CD1c-positive myeloid dendritic cell (primary cell): ENCODE measurements at regions not wholly inside any gene's neighbourhood (a gene's known extent, or its start where the extent isn't known, plus 50 kb on each side); places are given as distances from the start of the nearest gene placed in this dataset.

ENCODE experiments used
- DNase-seq: peaks from one replicate; pipeline ENCODE4 v3.0.0-alpha.2; 2016; ENCODE audit errors: extremely low spot score

DNA sequence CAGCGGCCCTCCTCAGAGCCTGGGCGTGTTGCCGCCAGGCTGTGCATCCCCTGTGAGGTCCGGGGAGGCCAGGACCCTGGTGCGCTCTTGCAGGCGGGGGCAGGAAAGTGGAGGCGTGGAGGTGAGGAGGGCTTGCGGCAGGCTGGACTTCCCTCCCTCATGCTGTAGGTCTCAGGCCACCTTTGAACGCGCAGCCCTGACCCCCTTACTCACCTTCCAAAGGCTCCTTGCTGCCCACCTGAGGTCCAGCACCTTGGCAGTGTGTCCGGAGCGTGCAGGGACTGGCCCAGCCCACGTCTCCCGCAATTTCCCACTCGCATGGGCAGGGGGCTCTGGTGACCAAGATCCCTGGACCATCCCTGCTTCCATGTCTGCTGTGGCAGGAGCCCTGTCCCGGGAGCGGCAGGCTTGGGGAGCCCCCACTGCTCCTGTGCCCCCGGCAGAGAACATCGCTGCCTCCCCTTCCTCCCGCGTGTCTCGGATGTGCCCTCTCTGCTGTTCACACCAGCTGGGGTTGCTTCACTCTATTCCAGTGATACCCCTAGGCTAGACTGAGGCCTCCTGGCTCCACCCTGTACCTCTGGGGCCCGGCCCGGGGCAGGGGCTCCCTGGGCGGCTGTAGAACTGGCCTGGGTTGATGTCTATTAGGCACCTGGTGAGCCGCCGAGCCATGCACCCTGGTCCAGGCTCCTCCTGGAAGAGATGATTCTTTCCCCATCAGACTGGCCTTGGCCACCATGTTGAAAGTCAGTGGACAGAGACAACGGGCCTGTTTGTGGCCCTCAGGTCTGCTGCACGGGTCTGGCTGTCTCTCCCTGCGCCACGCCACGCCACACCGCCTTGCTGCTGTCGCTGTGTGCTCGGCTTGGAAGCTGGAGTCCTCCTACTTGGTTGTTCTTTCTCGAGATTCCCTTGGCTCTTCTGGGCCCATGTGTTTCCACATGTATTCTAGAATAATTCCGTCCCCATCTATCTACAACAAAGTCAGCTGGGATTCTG lies 95.4 kb upstream of the ADRA2C start:
- no peak for DNase-seq

DNA sequence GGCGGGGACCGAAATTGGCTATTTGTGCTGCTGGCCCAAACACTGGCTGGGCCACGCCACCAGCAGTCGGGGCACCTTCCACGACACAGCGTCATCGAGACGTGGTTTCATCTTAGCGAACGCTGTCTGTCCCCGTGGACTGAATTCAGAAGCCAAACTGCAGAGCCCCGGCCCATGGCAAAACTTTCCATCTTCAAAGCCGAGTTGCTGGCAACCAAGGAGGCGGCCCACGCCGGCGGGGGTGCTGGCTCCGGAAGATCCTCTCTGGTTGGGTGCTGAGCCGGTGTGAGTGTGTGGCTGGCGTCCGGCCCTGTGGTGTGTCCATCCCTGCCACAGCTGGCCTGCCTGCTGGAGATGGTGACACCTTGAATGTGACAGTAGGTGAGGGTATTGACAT lies 96.6 kb upstream of the ADRA2C start:
- no peak for DNase-seq

DNA sequence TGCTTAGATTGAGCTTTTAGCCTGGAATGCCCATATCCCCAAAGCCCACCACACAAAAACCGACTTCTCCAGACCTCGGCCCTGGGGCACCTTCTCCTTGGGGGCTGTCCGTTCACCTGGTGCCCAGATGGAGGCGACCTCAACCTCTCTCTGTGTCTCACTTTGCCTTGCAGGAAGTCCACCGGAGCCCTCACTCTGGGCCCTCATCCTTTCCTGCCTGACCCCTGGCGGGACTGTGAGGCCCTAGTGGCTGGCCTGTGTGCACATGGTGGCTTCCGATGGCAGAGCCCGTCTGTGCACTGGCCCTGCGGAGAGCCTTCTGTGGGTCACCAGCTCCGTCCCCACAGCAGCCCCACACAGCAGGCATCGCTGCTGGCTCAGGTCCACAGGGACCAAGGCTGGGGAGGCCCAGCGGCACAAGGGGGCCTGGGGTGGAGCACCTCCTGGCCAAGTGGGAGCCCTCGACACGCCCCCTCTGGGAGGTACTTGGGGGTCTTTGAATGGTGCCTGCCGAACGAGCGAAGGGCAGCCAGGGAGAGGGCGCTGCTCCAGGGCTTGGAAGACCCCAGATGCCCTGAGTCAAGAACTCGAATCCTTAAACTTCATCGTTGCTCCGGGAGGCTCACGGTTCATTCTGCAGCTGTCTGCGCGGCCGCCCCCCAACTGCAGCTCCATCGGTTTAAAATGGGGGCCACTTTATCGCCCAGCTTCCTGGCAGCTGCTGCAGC lies 97.2 kb upstream of the ADRA2C start:
- DNase-seq, result no peak

- no peak for DNase-seq
Measured at GRCh38 chr4:3667258-3667657, 98.9 kb upstream of the ADRA2C start.

- DNase-seq, result no peak
Measured at GRCh38 chr4:3666263-3666662, 99.9 kb upstream of the ADRA2C start.

DNA sequence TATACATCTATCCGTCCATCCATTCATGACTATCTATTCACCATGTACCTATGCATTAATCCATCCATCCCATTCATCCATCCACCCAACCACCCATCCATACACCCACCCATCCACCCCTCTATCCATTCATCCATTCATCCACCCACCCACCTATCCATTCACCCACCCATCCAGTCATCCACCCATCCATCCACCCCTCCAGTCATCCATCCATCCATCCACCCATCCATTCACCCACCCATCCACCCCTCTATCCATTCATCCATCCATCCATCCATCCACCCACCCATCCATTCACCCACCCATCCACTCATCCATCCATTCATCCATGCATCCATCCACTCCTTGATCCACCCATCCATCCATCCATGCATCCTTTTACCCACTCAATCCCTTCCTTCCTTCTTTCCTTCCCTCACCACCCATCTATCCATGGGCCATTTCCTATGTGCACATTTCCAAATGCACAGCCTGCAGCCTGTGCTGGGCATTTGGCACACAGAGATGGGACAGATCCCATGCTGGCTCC lies 100.8 kb upstream of the ADRA2C start:
- DNase-seq, result no peak

GRCh38 chr4:3663791-3664190 lies 102.4 kb upstream of the ADRA2C start:
- no peak for DNase-seq

DNA sequence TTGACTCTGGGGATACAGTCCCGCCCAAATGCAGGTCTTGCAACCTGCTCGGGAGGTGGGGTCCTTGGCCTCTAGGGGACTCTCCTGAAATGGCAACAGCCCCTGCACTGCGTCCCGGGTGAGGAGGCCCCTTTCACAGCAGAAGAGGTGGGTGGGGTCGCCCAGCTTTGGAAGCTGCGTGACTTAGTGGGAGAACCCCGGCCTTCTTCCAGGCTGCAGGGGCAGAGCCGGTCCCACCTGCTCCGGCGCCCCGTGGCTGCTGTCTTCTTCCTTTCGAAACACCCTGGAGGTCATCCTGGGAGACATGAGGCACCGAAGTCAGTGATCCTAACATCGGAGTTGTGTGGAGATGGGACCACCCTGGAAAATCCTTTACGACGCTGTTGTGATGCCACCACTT lies 103.7 kb upstream of the ADRA2C start:
- DNase-seq, result no peak

DNA sequence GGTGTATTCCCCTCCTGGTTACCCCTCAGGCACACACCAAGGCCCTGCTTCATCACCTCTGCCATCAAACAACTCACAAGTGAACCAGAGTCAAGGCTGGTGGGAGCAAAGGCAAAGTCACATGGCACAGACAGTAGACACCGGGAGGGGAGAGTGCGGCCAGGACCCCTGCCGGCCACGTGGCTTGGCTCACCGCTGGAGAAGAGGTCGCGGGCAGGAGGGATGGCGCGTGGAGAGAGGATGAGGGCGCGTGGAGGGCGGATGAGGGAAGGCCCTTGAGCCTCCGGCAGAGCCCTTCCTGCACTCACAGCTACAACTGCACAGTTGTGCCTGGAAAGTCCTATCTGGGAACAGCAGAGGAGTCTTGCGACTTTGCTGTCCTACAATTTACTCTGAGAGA lies 104.2 kb upstream of the ADRA2C start:
- DNase-seq, result no peak

GRCh38 chr4:3660928-3661515 lies 105.2 kb upstream of the ADRA2C start:
- DNase-seq, result no peak

- DNase-seq, result no peak
Measured at GRCh38 chr4:3660086-3660927, 105.9 kb upstream of the ADRA2C start.

GRCh38 chr4:3659131-3659530 lies 107.1 kb upstream of the ADRA2C start:
- no peak for DNase-seq

DNA sequence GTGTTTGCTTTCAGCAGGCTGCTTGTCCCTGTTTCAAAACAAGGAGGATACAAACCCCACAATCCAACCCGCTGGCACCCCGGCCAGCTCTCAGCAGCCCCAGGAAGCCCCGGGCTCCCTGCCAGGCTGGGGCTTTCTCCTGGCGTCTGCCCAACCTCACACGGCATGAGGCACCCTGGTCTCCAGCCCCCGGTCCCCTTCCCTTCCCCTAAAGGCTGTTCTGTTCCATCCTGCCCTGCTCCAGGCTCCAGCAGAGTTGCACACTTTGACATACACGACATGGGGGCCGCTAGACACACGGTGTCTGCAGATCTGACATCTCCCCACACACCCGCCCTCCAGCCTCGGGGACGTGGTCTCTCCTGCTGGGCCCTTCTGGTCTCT lies 107.7 kb upstream of the ADRA2C start:
- no peak for DNase-seq

DNA sequence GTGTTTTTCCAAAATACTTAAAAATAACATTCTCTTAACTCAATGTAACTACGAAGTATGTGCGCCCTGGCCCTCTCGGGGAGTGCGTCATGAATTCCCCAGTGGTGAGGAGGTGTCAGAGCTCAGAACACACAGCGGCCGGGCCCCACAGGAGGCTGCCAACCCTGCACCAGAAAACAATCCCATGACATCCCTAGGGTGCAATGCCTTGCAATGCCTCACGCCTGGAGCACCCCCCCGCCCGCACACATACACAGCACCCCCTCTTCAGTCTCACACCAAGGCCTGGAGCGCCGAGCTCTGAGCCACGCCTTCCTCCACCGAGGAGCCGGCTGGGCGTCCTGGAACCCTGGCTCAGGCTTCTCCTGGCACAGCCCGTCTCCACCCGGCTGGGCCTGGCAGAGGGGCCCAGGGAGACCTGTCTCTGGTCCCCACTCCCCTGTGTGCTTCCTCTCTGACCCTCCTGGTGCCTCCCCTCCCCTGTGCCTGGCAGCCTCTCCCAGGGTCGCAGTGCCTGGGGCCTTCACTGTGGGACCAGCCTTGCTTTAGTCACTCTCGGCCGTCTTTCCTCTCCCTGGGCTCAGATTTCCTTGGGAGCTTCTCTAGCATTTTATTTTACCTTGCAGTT lies 108.2 kb upstream of the ADRA2C start:
- no peak for DNase-seq

GRCh38 chr4:3656416-3657356 lies 109.5 kb upstream of the ADRA2C start:
- no peak for DNase-seq

DNA sequence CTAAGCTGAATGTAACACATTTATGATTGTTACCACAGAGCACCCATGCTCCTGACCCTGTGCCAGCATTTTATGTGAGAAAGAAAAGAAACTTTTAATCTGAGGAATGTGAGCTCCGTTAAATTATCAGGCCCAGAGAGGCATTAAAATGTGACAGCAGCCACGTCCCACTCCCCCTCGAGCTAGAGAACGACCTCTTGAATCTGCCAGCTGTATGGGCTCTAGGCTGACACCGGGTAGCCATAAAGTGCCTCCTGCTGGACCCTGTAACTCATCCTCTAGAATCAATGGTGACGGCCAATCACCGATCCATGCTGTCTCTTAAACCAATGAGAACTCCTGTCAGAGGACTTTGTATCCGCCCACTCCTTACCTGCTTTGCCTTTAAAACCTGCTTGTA lies 110.2 kb upstream of the ADRA2C start:
- no peak for DNase-seq

GRCh38 chr4:3655485-3655884 lies 110.7 kb upstream of the ADRA2C start:
- DNase-seq, result no peak

- DNase-seq, result no peak
Measured at GRCh38 chr4:3654036-3654807, 112.0 kb upstream of the ADRA2C start.

DNA sequence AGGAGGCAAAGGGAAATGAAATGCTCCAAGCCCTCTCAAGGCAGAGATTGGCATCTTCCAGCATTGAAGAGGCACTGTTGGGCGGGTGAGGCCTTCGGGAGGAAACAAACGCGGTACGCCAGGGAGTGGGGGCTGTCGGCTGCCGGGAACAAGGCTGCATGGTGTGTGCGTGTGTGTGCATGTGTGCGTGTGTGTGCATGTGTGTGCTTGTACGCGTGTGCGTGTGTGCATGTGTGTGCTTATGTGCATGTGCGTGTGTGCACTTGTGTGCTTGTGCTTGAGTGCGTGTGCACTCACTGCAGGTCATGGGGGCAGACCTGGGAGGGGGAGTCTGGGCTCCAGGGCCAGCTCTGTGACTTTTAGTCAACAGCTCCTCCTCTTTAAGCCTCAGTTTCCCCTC lies 113.6 kb upstream of the ADRA2C start:
- DNase-seq, result no peak
